IMR-90 (cell line): ENCODE measurements at regions not wholly inside any gene's neighbourhood (a gene's known extent, or its start where the extent isn't known, plus 50 kb on each side); places are given as distances from the start of the nearest gene placed in this dataset.

Source experiments
- BHLHE40 ChIP-seq: fragments of 150-350 bp; IDR thresholded peaks from 2 replicates; pipeline ENCODE4 v1.6.1; 2016; ENCODE audit warnings: mild to moderate bottlenecking, low read depth, low read length
- CEBPB ChIP-seq: IDR thresholded peaks from 2 replicates; pipeline ENCODE4 v1.6.1; 2012; ENCODE audit warnings: low read depth, low read length, improper control_type of control experiment
- CHD1 ChIP-seq: IDR thresholded peaks from 2 replicates; pipeline ENCODE4 v1.6.1; 2012; ENCODE audit warnings: low read depth, low read length, improper control_type of control experiment
- FOS ChIP-seq: fragments of 150-350 bp; IDR thresholded peaks from 2 replicates; pipeline ENCODE4 v1.6.1; 2016; ENCODE audit warnings: low read depth, low read length
- MAFK ChIP-seq: IDR thresholded peaks from 2 replicates; pipeline ENCODE4 v1.6.1; 2012; ENCODE audit warnings: low read depth, low read length, improper control_type of control experiment
- MXI1 ChIP-seq: IDR thresholded peaks from 2 replicates; pipeline ENCODE4 v1.6.1; 2012; ENCODE audit warnings: low read depth, mild to moderate bottlenecking, low read length, moderate library complexity, borderline replicate concordance
- POLR2A ChIP-seq: IDR thresholded peaks from 2 replicates; pipeline ENCODE4 v1.6.1; 2012; ENCODE audit warnings: mild to moderate bottlenecking, low read depth, low read length
- RAD21 ChIP-seq: IDR thresholded peaks from 2 replicates; pipeline ENCODE4 v1.6.1; 2012; ENCODE audit warnings: low read length, improper control_type of control experiment
- RCOR1 ChIP-seq: IDR thresholded peaks from 2 replicates; pipeline ENCODE4 v1.6.1; 2012; ENCODE audit warnings: mild to moderate bottlenecking, low read length, improper control_type of control experiment; ENCODE audit not compliant: insufficient replicate concordance
- RFX5 ChIP-seq: IDR thresholded peaks from 2 replicates; pipeline ENCODE4 v1.8.0; 2012; ENCODE audit warnings: low read depth, mild to moderate bottlenecking, low read length, moderate library complexity
- SMC3 ChIP-seq: fragments of 150-350 bp; IDR thresholded peaks from 2 replicates; pipeline ENCODE4 v1.6.1; 2016; ENCODE audit warnings: low read depth, mild to moderate bottlenecking, antibody characterized with exemption, low read length, moderate library complexity
- TF ChIP-seq, protein P1 (sequence below): conservative IDR thresholded peaks from 2 replicates; pipeline ENCODE4 v1.5.1; 2012; ENCODE audit warnings: mild to moderate bottlenecking, low read depth, low read length, improper control_type of control experiment
- TF ChIP-seq, protein P2 (sequence below): fragments of 150-350 bp; IDR thresholded peaks from 2 replicates; pipeline ENCODE4 v1.6.1; 2017; ENCODE audit warnings: mild to moderate bottlenecking, antibody characterized with exemption, low read length, low read depth
- TF ChIP-seq, protein P3 (sequence below): fragments of 150-350 bp; IDR thresholded peaks from 2 replicates; pipeline ENCODE4 v1.6.1; 2016; ENCODE audit warnings: low read depth, mild to moderate bottlenecking, low read length, moderate library complexity, borderline replicate concordance

DNA sequence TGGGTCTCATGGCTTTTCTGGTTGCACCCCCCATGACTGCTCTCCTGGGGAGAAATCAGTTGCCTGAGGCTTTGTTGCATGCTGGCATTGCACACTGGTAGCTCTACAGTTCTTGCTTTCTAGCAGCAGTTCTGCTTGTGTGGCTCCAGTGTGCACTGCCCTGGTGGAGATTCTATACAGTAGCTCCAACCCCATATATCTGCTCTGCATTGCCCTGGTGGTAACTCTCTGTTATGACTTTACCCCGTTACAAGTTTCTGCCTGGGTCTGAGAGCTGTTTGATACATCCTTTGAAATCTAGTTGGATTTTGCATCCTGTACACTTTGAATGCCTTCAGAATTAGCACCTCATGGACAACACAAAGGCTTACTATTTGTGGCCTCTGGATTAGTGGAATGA is 241.4 kb upstream of the EPHA5 start:
- TF ChIP-seq, protein P1, sequence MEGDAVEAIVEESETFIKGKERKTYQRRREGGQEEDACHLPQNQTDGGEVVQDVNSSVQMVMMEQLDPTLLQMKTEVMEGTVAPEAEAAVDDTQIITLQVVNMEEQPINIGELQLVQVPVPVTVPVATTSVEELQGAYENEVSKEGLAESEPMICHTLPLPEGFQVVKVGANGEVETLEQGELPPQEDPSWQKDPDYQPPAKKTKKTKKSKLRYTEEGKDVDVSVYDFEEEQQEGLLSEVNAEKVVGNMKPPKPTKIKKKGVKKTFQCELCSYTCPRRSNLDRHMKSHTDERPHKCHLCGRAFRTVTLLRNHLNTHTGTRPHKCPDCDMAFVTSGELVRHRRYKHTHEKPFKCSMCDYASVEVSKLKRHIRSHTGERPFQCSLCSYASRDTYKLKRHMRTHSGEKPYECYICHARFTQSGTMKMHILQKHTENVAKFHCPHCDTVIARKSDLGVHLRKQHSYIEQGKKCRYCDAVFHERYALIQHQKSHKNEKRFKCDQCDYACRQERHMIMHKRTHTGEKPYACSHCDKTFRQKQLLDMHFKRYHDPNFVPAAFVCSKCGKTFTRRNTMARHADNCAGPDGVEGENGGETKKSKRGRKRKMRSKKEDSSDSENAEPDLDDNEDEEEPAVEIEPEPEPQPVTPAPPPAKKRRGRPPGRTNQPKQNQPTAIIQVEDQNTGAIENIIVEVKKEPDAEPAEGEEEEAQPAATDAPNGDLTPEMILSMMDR = no peak
- TF ChIP-seq RCOR1 (no peak), POLR2A (no peak), MAFK (no peak), CHD1 (no peak), CEBPB (no peak), RFX5 (no peak), RAD21 (no peak), MXI1 (no peak), BHLHE40 (no peak), SMC3 (no peak), FOS (no peak)
- TF ChIP-seq, protein P2, sequence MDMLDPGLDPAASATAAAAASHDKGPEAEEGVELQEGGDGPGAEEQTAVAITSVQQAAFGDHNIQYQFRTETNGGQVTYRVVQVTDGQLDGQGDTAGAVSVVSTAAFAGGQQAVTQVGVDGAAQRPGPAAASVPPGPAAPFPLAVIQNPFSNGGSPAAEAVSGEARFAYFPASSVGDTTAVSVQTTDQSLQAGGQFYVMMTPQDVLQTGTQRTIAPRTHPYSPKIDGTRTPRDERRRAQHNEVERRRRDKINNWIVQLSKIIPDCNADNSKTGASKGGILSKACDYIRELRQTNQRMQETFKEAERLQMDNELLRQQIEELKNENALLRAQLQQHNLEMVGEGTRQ = no peak
- TF ChIP-seq, protein P3, sequence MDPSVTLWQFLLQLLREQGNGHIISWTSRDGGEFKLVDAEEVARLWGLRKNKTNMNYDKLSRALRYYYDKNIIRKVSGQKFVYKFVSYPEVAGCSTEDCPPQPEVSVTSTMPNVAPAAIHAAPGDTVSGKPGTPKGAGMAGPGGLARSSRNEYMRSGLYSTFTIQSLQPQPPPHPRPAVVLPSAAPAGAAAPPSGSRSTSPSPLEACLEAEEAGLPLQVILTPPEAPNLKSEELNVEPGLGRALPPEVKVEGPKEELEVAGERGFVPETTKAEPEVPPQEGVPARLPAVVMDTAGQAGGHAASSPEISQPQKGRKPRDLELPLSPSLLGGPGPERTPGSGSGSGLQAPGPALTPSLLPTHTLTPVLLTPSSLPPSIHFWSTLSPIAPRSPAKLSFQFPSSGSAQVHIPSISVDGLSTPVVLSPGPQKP = no peak
